ENCODE measurements at regions not wholly inside any gene's neighbourhood (a gene's known extent, or its start where the extent isn't known, plus 50 kb on each side); places are given as distances from the start of the nearest gene placed in this dataset.

GRCh38 chr7:68122801-68123200 lies 1126.2 kb downstream of the TYW1 start:
- Histone ChIP-seq H2AFZ (no peak overlapping the region), H3K4me1 (ENCODE audit: insufficient read depth) (no peaks in the 10 kb centered on the region), H3K9me3 (ENCODE audit: low read depth) (no peaks in the 10 kb centered on the region), H3K27me3 (replicated peaks; ENCODE audit: insufficient read depth) (no peaks in the 10 kb centered on the region), H3K9me2 (ENCODE audit: insufficient read depth) (no peaks in the 10 kb centered on the region), H3F3A (ENCODE audit: insufficient read depth) (no peaks in the 10 kb centered on the region), H3K27ac (no peak overlapping the region), H3K9ac (no peak overlapping the region), H4K20me1 (ENCODE audit: insufficient read depth) (no peaks in the 10 kb centered on the region), H3K36me3 (ENCODE audit: low read depth) (no peaks in the 10 kb centered on the region), H3K79me2 (ENCODE audit: insufficient read depth) (no peaks in the 10 kb centered on the region), H3K4me2 (ENCODE audit: unreplicated experiment) (no peak overlapping the region), H3K4me3 (no peak overlapping the region)
- in situ Hi-C loops (cut with MboI): no loop called here
- WGBS, 2 experiments (ENCODE audit: low coverage in 1 of 2, low lambda C conversion rate in 2 of 2, missing lambda C conversion rate in 2 of 2): 31 to 41% methylated on average over 8 of the region's 8 CpGs
- DNase-seq: no peak
- TF ChIP-seq EZH2 (IDR thresholded peaks at IDR 0.05; ENCODE audit: insufficient read depth, poor library complexity, severe bottlenecking) (no peak), EZH2phosphoT487 (IDR thresholded peaks at IDR 0.05; ENCODE audit: insufficient read depth, low read depth) (no peak)

- H2AFZ ChIP-seq: no peak overlapping the region
- in situ Hi-C loops (cut with MboI): no loop called here
- 0% methylated on average over 2 of the region's 2 CpGs for WGBS, 2 experiments (ENCODE audit: low coverage in 1 of 2, low lambda C conversion rate in 2 of 2, missing lambda C conversion rate in 2 of 2)
Observed at GRCh38 chr7:68125168-68125567, 1128.5 kb downstream of the TYW1 start.

GRCh38 chr7:68133045-68133444 lies 1136.4 kb downstream of the TYW1 start:
- H3K79me2 ChIP-seq (ENCODE audit: insufficient read depth): no peaks in the 10 kb centered on the region
- no peaks in the 10 kb centered on the region for H4K20me1 ChIP-seq (ENCODE audit: insufficient read depth)
- H3K4me1 ChIP-seq (ENCODE audit: insufficient read depth): no peaks in the 10 kb centered on the region
- 45 to 49% methylated on average over 6 of the region's 6 CpGs for WGBS, 2 experiments (ENCODE audit: low coverage in 1 of 2, low lambda C conversion rate in 2 of 2, missing lambda C conversion rate in 2 of 2)
- TF ChIP-seq EZH2phosphoT487 (IDR thresholded peaks at IDR 0.05; ENCODE audit: insufficient read depth, low read depth): no peak
- TF ChIP-seq EZH2 (IDR thresholded peaks at IDR 0.05; ENCODE audit: insufficient read depth, poor library complexity, severe bottlenecking): no peak
- no peaks in the 10 kb centered on the region for H3K9me3 ChIP-seq (ENCODE audit: low read depth)
- H2AFZ ChIP-seq: no peak overlapping the region
- H3K27me3 ChIP-seq (replicated peaks; ENCODE audit: insufficient read depth): no peaks in the 10 kb centered on the region
- H3K4me2 ChIP-seq (ENCODE audit: unreplicated experiment): no peak overlapping the region
- H3K36me3 ChIP-seq (ENCODE audit: low read depth): no peaks in the 10 kb centered on the region
- no peak overlapping the region for H3K27ac ChIP-seq
- H3K4me3 ChIP-seq: no peak overlapping the region
- H3K9me2 ChIP-seq (ENCODE audit: insufficient read depth): no peaks in the 10 kb centered on the region
- no peak for DNase-seq
- in situ Hi-C loops (cut with MboI): no loop called here
- H3F3A ChIP-seq (ENCODE audit: insufficient read depth): no peaks in the 10 kb centered on the region
- H3K9ac ChIP-seq: no peak overlapping the region

More at GRCh38 chr7:68125168-68125567, 1128.5 kb downstream of the TYW1 start:
- Histone ChIP-seq H3K9me3 (ENCODE audit: low read depth) (no peaks in the 10 kb centered on the region), H3K36me3 (ENCODE audit: low read depth) (no peaks in the 10 kb centered on the region), H3K9me2 (ENCODE audit: insufficient read depth) (no peaks in the 10 kb centered on the region), H3K27ac (no peak overlapping the region), H3F3A (ENCODE audit: insufficient read depth) (no peaks in the 10 kb centered on the region), H3K27me3 (replicated peaks; ENCODE audit: insufficient read depth) (no peaks in the 10 kb centered on the region), H3K4me3 (no peak overlapping the region), H4K20me1 (ENCODE audit: insufficient read depth) (no peaks in the 10 kb centered on the region), H3K9ac (no peak overlapping the region), H3K4me2 (ENCODE audit: unreplicated experiment) (no peak overlapping the region), H3K79me2 (ENCODE audit: insufficient read depth) (no peaks in the 10 kb centered on the region), H3K4me1 (ENCODE audit: insufficient read depth) (no peaks in the 10 kb centered on the region)
- TF ChIP-seq EZH2 (IDR thresholded peaks at IDR 0.05; ENCODE audit: insufficient read depth, poor library complexity, severe bottlenecking): no peak
- TF ChIP-seq EZH2phosphoT487 (IDR thresholded peaks at IDR 0.05; ENCODE audit: insufficient read depth, low read depth): no peak
- DNase-seq: no peak

GRCh38 chr7:68143345-68143744 lies 1146.7 kb downstream of the TYW1 start:
- H3K9me3 ChIP-seq (ENCODE audit: low read depth): no peaks in the 10 kb centered on the region
- no peaks in the 10 kb centered on the region for H4K20me1 ChIP-seq (ENCODE audit: insufficient read depth)
- no peak for TF ChIP-seq EZH2phosphoT487 (IDR thresholded peaks at IDR 0.05; ENCODE audit: insufficient read depth, low read depth)
- no peak for TF ChIP-seq EZH2 (IDR thresholded peaks at IDR 0.05; ENCODE audit: insufficient read depth, poor library complexity, severe bottlenecking)
- no peak overlapping the region for H2AFZ ChIP-seq
- no peak overlapping the region for H3K27ac ChIP-seq
- H3K36me3 ChIP-seq (ENCODE audit: low read depth): no peaks in the 10 kb centered on the region
- H3K79me2 ChIP-seq (ENCODE audit: insufficient read depth): no peaks in the 10 kb centered on the region
- H3K4me3 ChIP-seq: no peak overlapping the region
- in situ Hi-C loops (cut with MboI): no loop called here
- no peaks in the 10 kb centered on the region for H3F3A ChIP-seq (ENCODE audit: insufficient read depth)
- H3K4me2 ChIP-seq (ENCODE audit: unreplicated experiment): no peak overlapping the region
- no peak overlapping the region for H3K9ac ChIP-seq
- H3K4me1 ChIP-seq (ENCODE audit: insufficient read depth): no peaks in the 10 kb centered on the region
- no peaks in the 10 kb centered on the region for H3K9me2 ChIP-seq (ENCODE audit: insufficient read depth)
- no peak for DNase-seq
- no peaks in the 10 kb centered on the region for H3K27me3 ChIP-seq (replicated peaks; ENCODE audit: insufficient read depth)

- Histone ChIP-seq H3K4me3 (no peak overlapping the region), H3K36me3 (ENCODE audit: low read depth) (no peaks in the 10 kb centered on the region), H3K27ac (no peak overlapping the region), H3K9me2 (ENCODE audit: insufficient read depth) (no peaks in the 10 kb centered on the region), H3F3A (ENCODE audit: insufficient read depth) (no peaks in the 10 kb centered on the region), H3K9ac (no peak overlapping the region), H3K79me2 (ENCODE audit: insufficient read depth) (no peaks in the 10 kb centered on the region), H3K4me2 (ENCODE audit: unreplicated experiment) (no peak overlapping the region), H3K27me3 (replicated peaks; ENCODE audit: insufficient read depth) (no peaks in the 10 kb centered on the region), H2AFZ (no peak overlapping the region), H3K9me3 (ENCODE audit: low read depth) (no peaks in the 10 kb centered on the region), H4K20me1 (ENCODE audit: insufficient read depth) (no peaks in the 10 kb centered on the region), H3K4me1 (ENCODE audit: insufficient read depth) (no peaks in the 10 kb centered on the region)
- no peak for TF ChIP-seq EZH2phosphoT487 (IDR thresholded peaks at IDR 0.05; ENCODE audit: insufficient read depth, low read depth)
- no peak for TF ChIP-seq EZH2 (IDR thresholded peaks at IDR 0.05; ENCODE audit: insufficient read depth, poor library complexity, severe bottlenecking)
- no peak for DNase-seq
- in situ Hi-C loops (cut with MboI): no loop called here
- 24 to 27% methylated on average over 1 of the region's 1 CpG for WGBS, 2 experiments (ENCODE audit: low coverage in 1 of 2, low lambda C conversion rate in 2 of 2, missing lambda C conversion rate in 2 of 2)
Observed at GRCh38 chr7:68146983-68147382, 1150.3 kb downstream of the TYW1 start.

All from GM23248 (cell line).